HFF-Myc (cell line): ENCODE measurements at regions not wholly inside any gene's neighbourhood (a gene's known extent, or its start where the extent isn't known, plus 50 kb on each side); places are given as distances from the start of the nearest gene placed in this dataset.
A peak's percentile ranks its signal among the peaks of the same experiment; 100 is the strongest.

Experiments
- DNase-seq: peaks from one replicate; pipeline ENCODE4 v3.0.0-alpha.2; 2011; ENCODE audit warnings: low read depth; ENCODE audit errors: extremely low read depth
- H3K4me3 ChIP-seq: replicated peaks from 2 replicates; pipeline ENCODE4 v1.5.1; 2011; ENCODE audit warnings: low read depth, mild to moderate bottlenecking, control low read depth, low read length
- CTCF ChIP-seq: IDR thresholded peaks from 2 replicates; pipeline ENCODE4 v1.5.1; 2012; ENCODE audit warnings: mild to moderate bottlenecking, low read depth, low read length, control low read depth; ENCODE audit errors: missing control alignments

DNA sequence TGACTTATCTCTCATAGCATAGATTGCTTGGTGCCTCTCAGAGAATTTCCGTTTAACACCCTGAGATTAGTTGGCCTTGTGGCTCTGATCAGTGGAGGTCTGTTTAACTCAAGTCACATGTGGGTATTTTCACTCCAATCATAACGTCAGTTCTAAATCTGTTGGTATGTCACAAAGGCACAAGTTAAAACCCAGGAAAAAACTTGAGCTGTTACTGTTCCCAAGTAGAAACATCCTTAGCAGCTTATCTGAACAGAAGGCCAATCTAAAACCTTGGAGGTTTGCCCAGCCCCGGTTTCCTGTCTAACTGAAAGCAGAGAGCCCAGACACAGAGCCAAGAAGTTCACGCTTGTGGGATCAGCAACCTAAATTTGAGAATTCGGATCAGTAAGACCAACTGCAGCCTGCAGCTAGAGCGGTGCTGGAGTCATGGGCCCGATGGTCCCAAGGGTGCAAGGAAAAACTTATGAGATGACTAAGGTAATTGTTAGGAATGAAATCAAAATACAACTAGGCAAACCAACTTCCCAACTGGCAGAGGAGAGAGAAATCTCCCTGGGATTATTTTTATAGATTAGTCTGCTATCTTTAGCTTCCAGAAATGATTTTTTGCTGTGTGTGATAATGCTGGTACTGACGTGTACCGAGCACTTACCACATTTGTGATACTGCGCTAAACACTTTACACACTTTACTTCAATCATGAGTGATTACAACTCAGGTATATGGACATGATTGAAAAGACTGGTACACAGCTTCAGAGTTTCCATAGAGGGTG is 90.2 kb upstream of the C1orf21 start:
- no peak for TF ChIP-seq CTCF
- DNase-seq = peak; percentile 88
- no peak overlapping the region for H3K4me3 ChIP-seq

DNA sequence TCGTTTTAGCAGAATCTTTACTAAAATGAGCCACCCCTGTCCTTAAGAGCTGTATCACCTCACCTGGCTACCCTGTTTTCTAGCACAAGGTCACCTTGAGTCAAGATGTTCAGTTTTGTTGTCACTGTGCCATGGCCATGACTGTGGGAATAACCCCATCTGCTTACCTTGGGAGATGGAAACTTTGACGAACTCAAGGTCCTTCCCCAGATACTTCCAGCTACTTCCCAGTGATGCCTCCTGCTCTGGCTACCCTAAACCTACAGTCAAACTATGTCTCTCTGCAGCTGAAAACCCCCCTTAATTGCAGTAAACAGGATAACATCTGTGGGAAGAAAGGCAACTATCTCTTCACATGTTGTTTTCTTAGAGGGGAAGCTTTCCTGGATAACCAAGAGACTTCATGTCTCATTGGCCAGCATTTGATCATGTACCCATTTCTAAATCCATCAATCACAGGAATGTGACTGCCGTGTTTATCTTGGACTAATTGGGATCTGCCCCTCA is 89.5 kb upstream of the C1orf21 start:
- DNase-seq = no peak
- no peak for TF ChIP-seq CTCF
- no peak overlapping the region for H3K4me3 ChIP-seq

GRCh38 chr1:184298440-184299405 is 88.1 kb upstream of the C1orf21 start:
- no peak for TF ChIP-seq CTCF
- H3K4me3 ChIP-seq = no peak overlapping the region
- no peak for DNase-seq

DNA sequence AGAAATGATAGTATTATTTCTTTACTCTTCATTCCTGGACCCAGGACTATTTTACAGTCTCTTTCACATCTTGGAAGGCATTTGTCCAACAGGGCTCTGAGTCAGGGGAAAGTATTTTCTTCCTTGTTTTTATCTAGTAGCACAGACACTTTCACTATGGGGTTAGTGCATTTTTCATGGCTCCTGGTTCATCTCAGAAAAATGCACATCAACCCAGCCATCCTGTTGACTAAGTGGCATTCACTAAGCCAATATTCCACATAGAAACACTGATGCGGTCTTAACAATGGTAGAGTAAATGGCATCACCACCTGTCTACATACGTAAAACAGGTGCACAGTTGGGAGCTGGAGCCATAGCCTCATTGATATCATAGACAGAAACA is 87.4 kb upstream of the C1orf21 start:
- no peak overlapping the region for H3K4me3 ChIP-seq
- no peak for DNase-seq
- no peak for TF ChIP-seq CTCF

- TF ChIP-seq CTCF = no peak
- no peak overlapping the region for H3K4me3 ChIP-seq
- no peak for DNase-seq
Measured at GRCh38 chr1:184299796-184300195, 87.0 kb upstream of the C1orf21 start.

GRCh38 chr1:184300446-184300845 is 86.4 kb upstream of the C1orf21 start:
- H3K4me3 ChIP-seq = no peak overlapping the region
- DNase-seq = no peak
- no peak for TF ChIP-seq CTCF
